Endothelial cell of umbilical vein (primary cell): ENCODE measurements at regions not wholly inside any gene's neighbourhood (a gene's known extent, or its start where the extent isn't known, plus 50 kb on each side); places are given as distances from the start of the nearest gene placed in this dataset.

Experiments
- MYC ChIP-seq: IDR thresholded peaks from one replicate; pipeline ENCODE4 v1.6.1; 2011; ENCODE audit warnings: mild to moderate bottlenecking, low read depth, low read length
- POLR2A ChIP-seq: IDR thresholded peaks from 2 replicates; pipeline ENCODE4 v1.6.1; 2012; ENCODE audit warnings: low read depth, mild to moderate bottlenecking, control low read depth, low read length
- TF ChIP-seq, protein P1 (sequence below), 2 donors: IDR thresholded peaks; 1 replicate in 1 of 2; 2 replicates in 1 of 2; pipeline ENCODE4 v1.5.1; 2011; ENCODE audit warnings: low read length in 2 of 2, mild to moderate bottlenecking in 2 of 2, moderate library complexity in 2 of 2, control low read depth in 1 of 2, inconsistent platforms in 1 of 2, low read depth in 1 of 2; ENCODE audit not compliant: insufficient read depth in 1 of 2; ENCODE audit errors: extremely low read depth in 1 of 2

- TF ChIP-seq, protein P1, sequence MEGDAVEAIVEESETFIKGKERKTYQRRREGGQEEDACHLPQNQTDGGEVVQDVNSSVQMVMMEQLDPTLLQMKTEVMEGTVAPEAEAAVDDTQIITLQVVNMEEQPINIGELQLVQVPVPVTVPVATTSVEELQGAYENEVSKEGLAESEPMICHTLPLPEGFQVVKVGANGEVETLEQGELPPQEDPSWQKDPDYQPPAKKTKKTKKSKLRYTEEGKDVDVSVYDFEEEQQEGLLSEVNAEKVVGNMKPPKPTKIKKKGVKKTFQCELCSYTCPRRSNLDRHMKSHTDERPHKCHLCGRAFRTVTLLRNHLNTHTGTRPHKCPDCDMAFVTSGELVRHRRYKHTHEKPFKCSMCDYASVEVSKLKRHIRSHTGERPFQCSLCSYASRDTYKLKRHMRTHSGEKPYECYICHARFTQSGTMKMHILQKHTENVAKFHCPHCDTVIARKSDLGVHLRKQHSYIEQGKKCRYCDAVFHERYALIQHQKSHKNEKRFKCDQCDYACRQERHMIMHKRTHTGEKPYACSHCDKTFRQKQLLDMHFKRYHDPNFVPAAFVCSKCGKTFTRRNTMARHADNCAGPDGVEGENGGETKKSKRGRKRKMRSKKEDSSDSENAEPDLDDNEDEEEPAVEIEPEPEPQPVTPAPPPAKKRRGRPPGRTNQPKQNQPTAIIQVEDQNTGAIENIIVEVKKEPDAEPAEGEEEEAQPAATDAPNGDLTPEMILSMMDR (IDR thresholded peaks at IDR 0.05; ENCODE audit: extremely low read depth in 1 of 2, insufficient read depth in 1 of 2, low read depth in 1 of 2, low read length in 2 of 2), result no peak
- no peak for TF ChIP-seq POLR2A
- TF ChIP-seq MYC, result no peak
Measured at GRCh38 chr3:168546707-168547106, 451.0 kb upstream of the GOLIM4 start.
